Pancreas (tissue), 10 donors: ENCODE measurements at regions not wholly inside any gene's neighbourhood (a gene's known extent, or its start where the extent isn't known, plus 50 kb on each side); places are given as distances from the start of the nearest gene placed in this dataset.
"Not testable (repeated sequence)": the region's sequence is repeated elsewhere in the genome, so short reads cannot be mapped to it uniquely, and the experiment has no call there.

Experiments
- ATAC-seq, 4 donors: fragments of 200-7000 bp; cut with Tn5 transposase; one replicate each; pipeline versions ENCODE4 v1.8.0 to v1.9.1; 2020; ENCODE audit warnings: mild to moderate bottlenecking in 4 of 4, moderate library complexity in 4 of 4
- DNase-seq, 6 donors: peaks; one replicate each; pipeline ENCODE4 v3.0.0-alpha.2; 2020
- FAIRE-seq: peaks from 2 replicates; lab custom pipeline; 2012; peaks lifted over from hg19 to GRCh38; lab: Jason Lieb, UNC
- H3K27ac ChIP-seq, 4 donors: fragments of 200-600 bp; sonication (generic); 1 replicate in 3 of 4; 2 replicates in 1 of 4; pipeline versions ENCODE4 v1.5.0 to v1.8.0; 2020
- H3K27me3 ChIP-seq, 4 donors: fragments of 200-600 bp; one replicate each; pipeline ENCODE4 v1.8.0; 2021
- H3K36me3 ChIP-seq, 3 donors: fragments of 200-600 bp; sonication (generic) in 1 of 3; one replicate each; pipeline versions ENCODE4 v1.5.0 to v1.8.0; 2020 to 2021
- H3K4me1 ChIP-seq, 3 donors: fragments of 200-600 bp; one replicate each; pipeline ENCODE4 v1.8.0; 2021
- H3K4me3 ChIP-seq, 4 donors: fragments of 200-600 bp; sonication (generic) in 2 of 4; one replicate each; pipeline versions ENCODE4 v1.5.0 to v1.8.0; 2020 to 2021
- H3K9me3 ChIP-seq, 4 donors: fragments of 200-600 bp; one replicate each; pipeline ENCODE4 v1.8.0; 2021
- CTCF ChIP-seq, 4 donors: fragments of 200-600 bp; sonication (generic) in 3 of 4; IDR thresholded peaks; one replicate each; pipeline versions ENCODE4 v1.5.0 to v1.8.0; 2021; ENCODE audit warnings: antibody characterized with exemption in 4 of 4
- WGBS, 2 donors: extraction: QIAGEN DNeasy Blood & Tissue Kit; methylation state at CpG; one replicate each; pipeline ENCODE4 v1.1.7; 2013; 5-methylcytosine and 5-hydroxymethylcytosine counted together
- intact Hi-C, 3 donors: fragments of 100-400 bp; cut with DNase I; formaldehyde crosslinking; loops; one replicate each; pipeline versions ENCODE4 v1.11.1 to v1.14.2; 2022
- donor health status: healthy with polysubstance abuse.
- donor health status: DM: no; HTN: no; CAD: no; lungs with moderate emphysema.
- donor health status: DM: no; HTN: no; CAD: no.
- donor health status: control.
- donor health status: control.
- donor health status: Bipolar disorder and iron deficiency.
- donor health status: DM: yes; HTN: yes; CAD: no.
- donor health status: DM: no; HTN: no; CAD: no.
- donor health status: DM: no; HTN: no; CAD: no.
- donor health status: DM: yes; HTN: yes; CAD: no.

DNA sequence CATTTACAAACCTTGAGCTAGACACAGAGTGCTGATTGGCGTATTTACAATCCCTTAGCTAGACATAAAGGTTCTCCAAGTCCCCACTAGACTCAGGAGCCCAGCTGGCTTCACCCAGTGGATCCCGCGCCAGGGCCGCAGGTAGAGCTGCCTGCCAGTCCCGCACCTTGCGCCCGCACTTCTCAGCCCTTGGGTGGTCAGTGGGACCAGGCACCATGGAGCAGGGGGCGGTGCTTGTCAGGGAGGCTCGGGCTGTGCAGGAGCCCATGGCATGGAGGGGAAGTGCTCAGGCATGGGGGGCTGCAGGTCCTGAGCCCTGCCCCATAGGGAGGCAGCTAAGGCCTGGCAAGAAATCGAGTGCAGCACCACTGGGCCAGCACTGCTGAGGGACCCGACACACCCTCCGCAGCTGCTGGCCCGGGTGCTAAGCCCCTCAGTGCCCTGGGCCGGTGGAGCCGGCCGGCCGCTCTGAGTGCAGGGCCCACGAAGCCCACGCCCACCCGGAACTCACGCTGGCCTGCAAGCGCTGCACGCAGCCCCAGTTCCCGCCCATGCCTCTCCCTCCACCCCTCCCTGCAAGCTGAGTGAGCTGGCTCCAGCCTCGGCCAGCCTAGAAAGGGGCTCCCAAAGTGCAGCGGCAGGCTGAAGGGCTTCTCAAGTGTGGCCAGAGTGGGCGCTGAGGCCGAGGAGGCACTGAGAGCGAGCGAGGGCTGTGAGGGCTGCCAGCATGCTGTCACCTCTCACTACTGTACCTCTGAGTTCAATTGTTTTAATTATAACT lies 1213.9 kb downstream of the OTOL1 start:
- Histone ChIP-seq H3K9me3 (no peaks in the 10 kb centered on the region), H3K4me1 (no peaks in the 10 kb centered on the region), H3K4me3 (no peak overlapping the region), H3K36me3 (no peaks in the 10 kb centered on the region), H3K27me3 (no peaks in the 10 kb centered on the region), H3K27ac (no peak overlapping the region)
- no peak for ATAC-seq
- no peak for FAIRE-seq
- TF ChIP-seq CTCF (IDR thresholded peaks at IDR 0.05), result no peak
- peak in 2 of 6 donors; percentile 15 to 67 for DNase-seq
- WGBS, 2 donors, result 87% methylated on average over 30 of the region's 30 CpGs
- intact Hi-C loops, result no loop called here

GRCh38 chr3:162717074-162717473 lies 1220.5 kb downstream of the OTOL1 start:
- H3K27ac ChIP-seq, H3K9me3 ChIP-seq, intact Hi-C loops, FAIRE-seq, H3K27me3 ChIP-seq, ATAC-seq, H3K4me1 ChIP-seq, DNase-seq, H3K36me3 ChIP-seq, H3K4me3 ChIP-seq: not testable (repeated sequence)
- WGBS, 2 donors, result 53 to 67% methylated on average over 6 of the region's 6 CpGs

DNA sequence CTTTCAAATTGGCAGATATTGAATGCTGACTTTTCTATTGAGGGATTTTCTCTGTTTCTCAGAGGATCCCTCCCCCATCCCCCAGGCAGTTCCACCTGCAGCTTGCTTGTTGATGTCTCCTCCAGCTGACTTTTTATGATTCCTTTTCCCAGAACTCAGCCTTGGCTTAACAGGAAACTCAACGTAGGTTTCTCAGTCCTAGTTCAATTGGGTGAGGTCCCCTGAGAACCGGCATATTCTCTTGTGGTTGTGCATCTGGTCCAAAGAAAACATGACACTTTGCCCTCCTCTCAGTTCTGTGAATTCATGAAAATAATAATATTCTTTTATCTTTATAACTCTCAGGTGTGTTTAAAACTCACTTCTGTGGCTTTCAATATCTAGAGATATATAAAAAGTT lies 1222.1 kb downstream of the OTOL1 start:
- no peak for TF ChIP-seq CTCF (IDR thresholded peaks at IDR 0.05)
- no peaks in the 10 kb centered on the region for H3K4me1 ChIP-seq
- no peak for ATAC-seq
- no peak for DNase-seq
- FAIRE-seq, result no peak
- H3K4me3 ChIP-seq, result no peak overlapping the region
- intact Hi-C loops, result no loop called here
- H3K27me3 ChIP-seq, result no peaks in the 10 kb centered on the region
- WGBS, 2 donors, result 46 to 56% methylated on average over 2 of the region's 2 CpGs
- no peak overlapping the region for H3K27ac ChIP-seq
- H3K9me3 ChIP-seq, result no peaks in the 10 kb centered on the region
- no peaks in the 10 kb centered on the region for H3K36me3 ChIP-seq

GRCh38 chr3:162719684-162720341 lies 1223.2 kb downstream of the OTOL1 start:
- DNase-seq (no peak), FAIRE-seq (no peak), ATAC-seq (peak in 1 of 4 donors; percentile 60)
- Histone ChIP-seq H3K27ac (no peak overlapping the region), H3K4me1 (no peaks in the 10 kb centered on the region), H3K27me3 (no peaks in the 10 kb centered on the region), H3K9me3 (no peaks in the 10 kb centered on the region), H3K4me3 (no peak overlapping the region), H3K36me3 (no peaks in the 10 kb centered on the region)
- no peak for TF ChIP-seq CTCF (IDR thresholded peaks at IDR 0.05)
- intact Hi-C loops, result no loop called here

DNA sequence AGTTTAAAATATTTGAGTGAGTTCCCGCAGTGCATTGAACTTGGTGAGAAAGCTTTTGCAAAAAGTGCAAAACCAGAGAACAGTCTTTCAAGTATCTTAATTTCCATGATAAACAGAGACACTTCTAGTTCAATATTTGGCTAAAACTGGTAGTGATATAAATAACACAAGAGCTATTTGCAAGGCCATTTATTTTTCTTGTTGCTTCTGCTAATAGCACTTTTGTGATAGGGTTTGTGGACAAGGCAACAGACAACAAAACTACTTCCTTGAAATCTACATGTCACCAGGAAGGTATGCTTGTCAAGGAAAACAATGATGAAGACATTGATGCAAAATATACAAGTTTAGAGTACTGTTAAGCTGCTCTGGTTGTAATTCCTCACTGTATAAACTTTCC lies 1225.1 kb downstream of the OTOL1 start:
- 44 to 60% methylated on average over 1 of the region's 1 CpG for WGBS, 2 donors
- no peaks in the 10 kb centered on the region for H3K27me3 ChIP-seq
- no peak overlapping the region for H3K4me3 ChIP-seq
- ATAC-seq (no peak), FAIRE-seq (no peak), DNase-seq (no peak)
- intact Hi-C loops, result no loop called here
- H3K27ac ChIP-seq, result no peak overlapping the region
- H3K36me3 ChIP-seq, result no peaks in the 10 kb centered on the region
- no peaks in the 10 kb centered on the region for H3K9me3 ChIP-seq
- H3K4me1 ChIP-seq, result no peaks in the 10 kb centered on the region
- no peak for TF ChIP-seq CTCF (IDR thresholded peaks at IDR 0.05)
